NCI-H774 (cell line): ENCODE measurements at regions not wholly inside any gene's neighbourhood (a gene's known extent, or its start where the extent isn't known, plus 50 kb on each side); places are given as distances from the start of the nearest gene placed in this dataset.

ENCODE experiments used
- DNase-seq: peaks from one replicate; lab custom pipeline; 2025; lab: John Stamatoyannopoulos, UW

GRCh38 chr5:28780083-28780692, 1741.8 kb upstream of the CDH9 start:
- no peak for DNase-seq

GRCh38 chr5:28779161-28779754, 1740.9 kb upstream of the CDH9 start:
- DNase-seq, result peak; percentile 49

- no peak for DNase-seq
Observed at GRCh38 chr5:28770307-28770706, 1731.9 kb upstream of the CDH9 start.

- DNase-seq, result peak; percentile 49
Observed at GRCh38 chr5:28766565-28767158, 1728.3 kb upstream of the CDH9 start.

- no peak for DNase-seq
Observed at GRCh38 chr5:28751396-28751795, 1713.0 kb upstream of the CDH9 start.

- peak; percentile 25 for DNase-seq
Observed at GRCh38 chr5:28750251-28750650, 1711.9 kb upstream of the CDH9 start.

- DNase-seq, result no peak
Observed at GRCh38 chr5:28748446-28748845, 1710.1 kb upstream of the CDH9 start.

GRCh38 chr5:28743716-28744110, 1705.3 kb upstream of the CDH9 start:
- DNase-seq, result no peak

- DNase-seq, result no peak
Observed at GRCh38 chr5:28743025-28743715, 1704.8 kb upstream of the CDH9 start.

- DNase-seq, result no peak
Observed at GRCh38 chr5:28737682-28738081, 1699.3 kb upstream of the CDH9 start.

- no peak for DNase-seq
Observed at GRCh38 chr5:28737222-28737621, 1698.8 kb upstream of the CDH9 start.

- DNase-seq, result no peak
Observed at GRCh38 chr5:28734396-28734795, 1696.0 kb upstream of the CDH9 start.

GRCh38 chr5:28729067-28729466, 1690.7 kb upstream of the CDH9 start:
- DNase-seq, result peak; percentile 50

GRCh38 chr5:28726815-28727214, 1688.4 kb upstream of the CDH9 start:
- no peak for DNase-seq

- DNase-seq, result no peak
Observed at GRCh38 chr5:28725001-28725400, 1686.6 kb upstream of the CDH9 start.

- DNase-seq, result no peak
Observed at GRCh38 chr5:28714907-28715698, 1676.7 kb upstream of the CDH9 start.

- no peak for DNase-seq
Observed at GRCh38 chr5:28710360-28710759, 1672.0 kb upstream of the CDH9 start.

- no peak for DNase-seq
Observed at GRCh38 chr5:28708472-28708871, 1670.1 kb upstream of the CDH9 start.

- no peak for DNase-seq
Observed at GRCh38 chr5:28707706-28708105, 1669.3 kb upstream of the CDH9 start.

- no peak for DNase-seq
Observed at GRCh38 chr5:28703651-28704260, 1665.4 kb upstream of the CDH9 start.

GRCh38 chr5:28691526-28691925, 1653.1 kb upstream of the CDH9 start:
- DNase-seq, result no peak

GRCh38 chr5:28685794-28686193, 1647.4 kb upstream of the CDH9 start:
- no peak for DNase-seq
